Pancreas (tissue), 10 donors: ENCODE measurements at regions not wholly inside any gene's neighbourhood (a gene's known extent, or its start where the extent isn't known, plus 50 kb on each side); places are given as distances from the start of the nearest gene placed in this dataset.

Experiments used
- ATAC-seq, 4 donors: fragments of 200-7000 bp; cut with Tn5 transposase; one replicate each; pipeline versions ENCODE4 v1.8.0 to v1.9.1; 2020; ENCODE audit warnings: mild to moderate bottlenecking in 4 of 4, moderate library complexity in 4 of 4
- DNase-seq, 6 donors: peaks; one replicate each; pipeline ENCODE4 v3.0.0-alpha.2; 2020
- FAIRE-seq: peaks from 2 replicates; lab custom pipeline; 2012; peaks lifted over from hg19 to GRCh38; lab: Jason Lieb, UNC
- H3K27ac ChIP-seq, 4 donors: fragments of 200-600 bp; sonication (generic); 1 replicate in 3 of 4; 2 replicates in 1 of 4; pipeline versions ENCODE4 v1.5.0 to v1.8.0; 2020
- H3K27me3 ChIP-seq, 4 donors: fragments of 200-600 bp; one replicate each; pipeline ENCODE4 v1.8.0; 2021
- H3K36me3 ChIP-seq, 3 donors: fragments of 200-600 bp; sonication (generic) in 1 of 3; one replicate each; pipeline versions ENCODE4 v1.5.0 to v1.8.0; 2020 to 2021
- H3K4me1 ChIP-seq, 3 donors: fragments of 200-600 bp; one replicate each; pipeline ENCODE4 v1.8.0; 2021
- H3K4me3 ChIP-seq, 4 donors: fragments of 200-600 bp; sonication (generic) in 2 of 4; one replicate each; pipeline versions ENCODE4 v1.5.0 to v1.8.0; 2020 to 2021
- H3K9me3 ChIP-seq, 4 donors: fragments of 200-600 bp; one replicate each; pipeline ENCODE4 v1.8.0; 2021
- WGBS, 2 donors: extraction: QIAGEN DNeasy Blood & Tissue Kit; methylation state at CpG; one replicate each; pipeline ENCODE4 v1.1.7; 2013; 5-methylcytosine and 5-hydroxymethylcytosine counted together
- intact Hi-C, 3 donors: fragments of 100-400 bp; cut with DNase I; formaldehyde crosslinking; loops; one replicate each; pipeline versions ENCODE4 v1.11.1 to v1.14.2; 2022
- TF ChIP-seq, protein P1 (sequence below), 4 donors: fragments of 200-600 bp; sonication (generic) in 3 of 4; IDR thresholded peaks; one replicate each; pipeline versions ENCODE4 v1.5.0 to v1.8.0; 2021; ENCODE audit warnings: antibody characterized with exemption in 4 of 4
- donor health status: healthy with polysubstance abuse.
- donor health status: DM: no; HTN: no; CAD: no; lungs with moderate emphysema.
- donor health status: DM: no; HTN: no; CAD: no.
- donor health status: control.
- donor health status: control.
- donor health status: Bipolar disorder and iron deficiency.
- donor health status: DM: yes; HTN: yes; CAD: no.
- donor health status: DM: no; HTN: no; CAD: no.
- donor health status: DM: no; HTN: no; CAD: no.
- donor health status: DM: yes; HTN: yes; CAD: no.

DNA sequence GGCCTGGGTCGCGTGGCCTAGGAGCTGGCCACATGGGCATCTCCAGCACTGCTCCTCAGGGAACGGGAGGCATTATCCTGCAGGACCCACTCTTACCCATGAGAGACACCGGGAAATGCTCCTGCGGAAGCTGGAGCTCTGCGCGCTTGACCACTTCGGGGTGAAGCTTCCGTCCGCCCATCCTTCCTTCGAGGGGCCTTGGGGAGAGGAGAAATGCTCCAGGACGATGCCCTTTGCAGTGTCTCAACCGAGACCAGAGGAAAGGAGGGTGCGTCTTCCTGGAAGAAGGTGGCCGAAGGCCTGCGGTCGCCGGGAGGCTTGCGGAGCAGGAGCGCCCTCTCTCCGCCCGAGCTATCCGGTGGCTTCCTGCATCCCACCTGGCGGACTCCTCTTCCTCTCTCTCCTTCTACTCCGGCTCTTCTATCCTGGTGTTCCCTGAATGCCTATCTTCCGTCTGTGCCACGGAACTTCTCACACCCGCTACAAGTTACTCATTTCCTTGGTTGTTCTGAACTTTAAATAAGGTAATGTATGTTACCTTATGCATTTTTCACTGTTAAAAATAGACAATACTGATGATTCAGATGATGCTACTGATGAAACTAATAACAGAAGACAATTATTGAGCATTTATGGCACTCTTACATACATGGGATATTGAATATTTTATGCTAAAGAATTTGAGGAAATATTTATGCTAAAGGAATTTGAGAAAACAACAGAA, 91.4 kb downstream of the PRKAB2 start:
- Histone ChIP-seq H3K27me3 (peaks cover 4 to 52% (median 11%) of the 10 kb centered on the region in 4 donors), H3K27ac (no peak overlapping the region), H3K36me3 (no peaks in the 10 kb centered on the region), H3K4me3 (peak overlapping the region in 1 of 4 donors; percentile 34), H3K4me1 (no peaks in the 10 kb centered on the region), H3K9me3 (no peaks in the 10 kb centered on the region)
- 22 to 25% methylated on average over 28 of the region's 28 CpGs for WGBS, 2 donors
- ATAC-seq (no peak), DNase-seq (peak in 1 of 6 donors; percentile 29), FAIRE-seq (no peak)
- TF ChIP-seq, protein P1, sequence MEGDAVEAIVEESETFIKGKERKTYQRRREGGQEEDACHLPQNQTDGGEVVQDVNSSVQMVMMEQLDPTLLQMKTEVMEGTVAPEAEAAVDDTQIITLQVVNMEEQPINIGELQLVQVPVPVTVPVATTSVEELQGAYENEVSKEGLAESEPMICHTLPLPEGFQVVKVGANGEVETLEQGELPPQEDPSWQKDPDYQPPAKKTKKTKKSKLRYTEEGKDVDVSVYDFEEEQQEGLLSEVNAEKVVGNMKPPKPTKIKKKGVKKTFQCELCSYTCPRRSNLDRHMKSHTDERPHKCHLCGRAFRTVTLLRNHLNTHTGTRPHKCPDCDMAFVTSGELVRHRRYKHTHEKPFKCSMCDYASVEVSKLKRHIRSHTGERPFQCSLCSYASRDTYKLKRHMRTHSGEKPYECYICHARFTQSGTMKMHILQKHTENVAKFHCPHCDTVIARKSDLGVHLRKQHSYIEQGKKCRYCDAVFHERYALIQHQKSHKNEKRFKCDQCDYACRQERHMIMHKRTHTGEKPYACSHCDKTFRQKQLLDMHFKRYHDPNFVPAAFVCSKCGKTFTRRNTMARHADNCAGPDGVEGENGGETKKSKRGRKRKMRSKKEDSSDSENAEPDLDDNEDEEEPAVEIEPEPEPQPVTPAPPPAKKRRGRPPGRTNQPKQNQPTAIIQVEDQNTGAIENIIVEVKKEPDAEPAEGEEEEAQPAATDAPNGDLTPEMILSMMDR (IDR thresholded peaks at IDR 0.05), result no peak
- intact Hi-C loops, result no loop called here

- WGBS, 2 donors, result 5 to 7% methylated on average over 35 of the region's 35 CpGs
- no peak overlapping the region for H3K27ac ChIP-seq
- peak overlapping the region in 3 of 4 donors; percentile 7 to 34 (median 13) for H3K4me3 ChIP-seq
- DNase-seq, result peak in 2 of 6 donors; percentile 55 to 73
- H3K27me3 ChIP-seq, result peaks cover 4 to 52% (median 11%) of the 10 kb centered on the region in 4 donors
- no peaks in the 10 kb centered on the region for H3K4me1 ChIP-seq
- peak; percentile 42 to 59 (median 53) for ATAC-seq
- TF ChIP-seq, protein P1 (IDR thresholded peaks at IDR 0.05), result no peak
- intact Hi-C loops, result no loop called here
- no peaks in the 10 kb centered on the region for H3K9me3 ChIP-seq
- no peaks in the 10 kb centered on the region for H3K36me3 ChIP-seq
- FAIRE-seq, result no peak
Measured at GRCh38 chr1:147080006-147080661, 92.1 kb downstream of the PRKAB2 start.

- peak in 2 of 6 donors; percentile 37 to 59 for DNase-seq
- no peak for FAIRE-seq
- TF ChIP-seq, protein P1 (IDR thresholded peaks at IDR 0.05), result no peak
- intact Hi-C loops, result no loop called here
- peak; percentile 10 to 29 (median 22) for ATAC-seq
- Histone ChIP-seq H3K4me3 (peak overlapping the region in 3 of 4 donors; percentile 7 to 34 (median 13)), H3K4me1 (no peaks in the 10 kb centered on the region), H3K27ac (no peak overlapping the region), H3K36me3 (no peaks in the 10 kb centered on the region), H3K9me3 (no peaks in the 10 kb centered on the region), H3K27me3 (peaks cover 4 to 54% (median 11%) of the 10 kb centered on the region in 4 donors)
- 4 to 6% methylated on average over 44 to 45 of the region's 45 CpGs for WGBS, 2 donors
Measured at GRCh38 chr1:147079400-147080005, 92.8 kb downstream of the PRKAB2 start.

DNA sequence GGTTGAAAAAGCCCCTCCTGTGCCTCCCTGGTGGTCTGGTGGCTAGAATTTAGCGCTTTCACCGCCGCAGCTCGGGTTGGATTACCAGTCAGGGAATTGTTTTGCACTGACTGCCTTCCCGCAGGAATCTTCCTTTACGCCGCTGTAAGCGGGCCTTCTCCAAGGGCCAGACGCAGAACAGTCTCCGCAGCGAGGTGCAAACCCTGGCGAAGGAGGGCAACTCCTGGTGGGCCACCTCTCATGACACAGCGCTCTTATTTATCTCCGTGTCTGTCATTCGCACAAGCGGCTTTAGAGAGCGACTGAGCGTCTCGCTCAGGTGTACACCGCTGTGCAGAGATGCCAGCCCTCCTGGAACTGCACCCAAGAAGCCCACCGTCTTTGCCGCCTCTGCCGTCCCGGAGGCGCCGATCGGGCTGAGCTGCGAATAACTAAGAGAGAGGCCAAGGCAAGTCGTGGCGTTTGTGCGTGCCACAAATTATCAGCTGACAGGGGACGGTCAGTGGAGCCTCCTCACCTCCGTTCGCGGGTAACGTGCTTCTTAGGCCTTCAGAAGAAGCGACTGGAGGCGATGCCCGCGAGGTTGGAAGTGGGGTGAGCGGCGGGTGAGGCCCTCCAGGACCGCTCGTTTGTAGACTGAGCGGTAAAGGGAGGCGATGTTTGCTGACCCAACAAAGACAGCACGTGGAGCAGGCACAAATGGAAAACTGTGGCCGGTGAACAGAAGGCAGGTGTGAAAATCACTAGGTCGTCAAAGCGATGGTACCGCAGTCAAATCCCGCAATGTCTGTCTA, 93.5 kb downstream of the PRKAB2 start:
- TF ChIP-seq, protein P1 (IDR thresholded peaks at IDR 0.05), result no peak
- H3K4me3 ChIP-seq, result peak overlapping the region in 1 of 4 donors; percentile 34
- DNase-seq, result peak in 1 of 6 donors; percentile 45
- no peaks in the 10 kb centered on the region for H3K4me1 ChIP-seq
- H3K27ac ChIP-seq, result no peak overlapping the region
- H3K36me3 ChIP-seq, result no peaks in the 10 kb centered on the region
- intact Hi-C loops, result no loop called here
- no peak for FAIRE-seq
- no peaks in the 10 kb centered on the region for H3K9me3 ChIP-seq
- peak in 1 of 4 donors; percentile 18 for ATAC-seq
- peaks cover 4 to 57% (median 11%) of the 10 kb centered on the region in 4 donors for H3K27me3 ChIP-seq
- 6 to 12% methylated on average over 52 of the region's 52 CpGs for WGBS, 2 donors
